ENCODE measurements at regions not wholly inside any gene's neighbourhood (a gene's known extent, or its start where the extent isn't known, plus 50 kb on each side); places are given as distances from the start of the nearest gene placed in this dataset.

GRCh38 chr6:6942831-6943230 is 164.9 kb upstream of the RREB1 start:
- no peak for TF ChIP-seq GATA2 (IDR thresholded peaks at IDR 0.05; ENCODE audit: low read depth, low read length)
- no peak for TF ChIP-seq GATA3 (IDR thresholded peaks at IDR 0.05; ENCODE audit: low read depth, low read length)

Measured in SH-SY5Y (cell line).